RWPE2 (cell line): ENCODE measurements at regions not wholly inside any gene's neighbourhood (a gene's known extent, or its start where the extent isn't known, plus 50 kb on each side); places are given as distances from the start of the nearest gene placed in this dataset.

Experiments
- ATAC-seq: fragments of 200-7000 bp; cut with Tn5 transposase; 3 replicates; pipeline ENCODE4 v1.9.1; 2021; ENCODE audit warnings: low read depth
- DNase-seq: peaks from one replicate; pipeline ENCODE4 v3.0.0-alpha.2; 2020; ENCODE audit warnings: low spot score
- H3K27ac ChIP-seq: fragments of 450-650 bp; 2 replicates; pipeline ENCODE4 v1.5.1; 2017; ENCODE audit warnings: mild to moderate bottlenecking; ENCODE audit not compliant: poor library complexity, severe bottlenecking
- H3K27me3 ChIP-seq: fragments of 250-450 bp; sonication (Bioruptor Pico); 2 replicates; pipeline ENCODE4 v1.5.1; 2021; ENCODE audit warnings: mild to moderate bottlenecking, moderate library complexity; ENCODE audit not compliant: insufficient read depth, poor library complexity, severe bottlenecking
- H3K36me3 ChIP-seq: fragments of 250-450 bp; sonication (Bioruptor Pico); 2 replicates; pipeline ENCODE4 v1.5.1; 2020; ENCODE audit warnings: low read depth, mild to moderate bottlenecking, moderate library complexity
- H3K4me1 ChIP-seq: fragments of 250-450 bp; sonication (Bioruptor Pico); 2 replicates; pipeline ENCODE4 v1.5.1; 2021; ENCODE audit warnings: mild to moderate bottlenecking, moderate library complexity; ENCODE audit not compliant: insufficient read depth, poor library complexity, severe bottlenecking
- H3K4me3 ChIP-seq: fragments of 250-450 bp; sonication (Bioruptor Pico); 2 replicates; pipeline ENCODE4 v1.5.1; 2021; ENCODE audit warnings: mild to moderate bottlenecking, moderate library complexity; ENCODE audit not compliant: severe bottlenecking
- H3K9me3 ChIP-seq: fragments of 250-450 bp; sonication (Bioruptor Pico); 2 replicates; pipeline ENCODE4 v1.5.1; 2021; ENCODE audit warnings: mild to moderate bottlenecking, moderate library complexity; ENCODE audit not compliant: severe bottlenecking
- TF ChIP-seq, protein P1 (sequence below): fragments of 450-650 bp; IDR thresholded peaks from one replicate; pipeline ENCODE4 v1.5.1; 2017; ENCODE audit warnings: mild to moderate bottlenecking, moderate library complexity; ENCODE audit not compliant: poor library complexity, severe bottlenecking

DNA sequence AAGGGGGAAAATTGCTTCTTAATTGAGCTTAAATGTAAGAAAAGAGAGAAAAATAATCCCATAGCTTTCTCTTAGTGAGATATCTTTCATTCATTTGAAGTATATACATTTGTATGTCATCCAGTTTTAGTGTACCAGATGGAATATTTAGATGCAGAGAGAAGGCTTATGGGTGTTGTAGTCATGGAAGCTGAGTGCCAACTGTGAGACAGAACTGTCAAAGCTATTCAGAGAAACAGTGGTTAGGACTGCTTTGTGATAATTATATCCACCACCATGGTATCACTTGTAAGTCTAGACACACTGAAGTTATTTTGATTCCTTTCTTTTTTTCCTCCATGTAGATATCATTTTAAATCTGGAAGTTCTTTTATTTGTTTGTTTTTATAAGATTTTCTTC lies 524.3 kb upstream of the EPHA7 start:
- no peak for DNase-seq
- H3K9me3 ChIP-seq, result no peaks in the 10 kb centered on the region
- H3K27ac ChIP-seq, result no peak overlapping the region

DNA sequence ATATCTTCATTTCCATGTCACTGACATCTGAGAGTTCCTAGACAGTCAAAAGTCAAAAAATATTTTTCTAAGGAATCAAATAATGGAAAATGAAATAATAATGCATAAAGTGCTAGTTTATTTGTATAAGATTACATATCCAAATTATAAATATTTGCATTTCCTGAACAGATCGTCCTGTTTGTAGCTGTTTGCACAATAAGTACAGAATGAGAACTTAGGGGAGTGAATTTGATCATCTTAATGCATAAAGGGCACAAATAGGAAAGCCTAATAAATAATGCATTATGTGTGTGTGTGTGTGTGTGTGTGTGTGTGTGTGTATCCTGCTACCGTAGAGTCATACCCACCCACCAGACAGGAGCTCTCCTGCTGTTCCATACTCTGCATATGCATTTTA lies 521.0 kb upstream of the EPHA7 start:
- no peaks in the 10 kb centered on the region for H3K9me3 ChIP-seq
- H3K27ac ChIP-seq, result no peak overlapping the region
- TF ChIP-seq, protein P1, sequence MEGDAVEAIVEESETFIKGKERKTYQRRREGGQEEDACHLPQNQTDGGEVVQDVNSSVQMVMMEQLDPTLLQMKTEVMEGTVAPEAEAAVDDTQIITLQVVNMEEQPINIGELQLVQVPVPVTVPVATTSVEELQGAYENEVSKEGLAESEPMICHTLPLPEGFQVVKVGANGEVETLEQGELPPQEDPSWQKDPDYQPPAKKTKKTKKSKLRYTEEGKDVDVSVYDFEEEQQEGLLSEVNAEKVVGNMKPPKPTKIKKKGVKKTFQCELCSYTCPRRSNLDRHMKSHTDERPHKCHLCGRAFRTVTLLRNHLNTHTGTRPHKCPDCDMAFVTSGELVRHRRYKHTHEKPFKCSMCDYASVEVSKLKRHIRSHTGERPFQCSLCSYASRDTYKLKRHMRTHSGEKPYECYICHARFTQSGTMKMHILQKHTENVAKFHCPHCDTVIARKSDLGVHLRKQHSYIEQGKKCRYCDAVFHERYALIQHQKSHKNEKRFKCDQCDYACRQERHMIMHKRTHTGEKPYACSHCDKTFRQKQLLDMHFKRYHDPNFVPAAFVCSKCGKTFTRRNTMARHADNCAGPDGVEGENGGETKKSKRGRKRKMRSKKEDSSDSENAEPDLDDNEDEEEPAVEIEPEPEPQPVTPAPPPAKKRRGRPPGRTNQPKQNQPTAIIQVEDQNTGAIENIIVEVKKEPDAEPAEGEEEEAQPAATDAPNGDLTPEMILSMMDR, result no peak
- H3K27me3 ChIP-seq, result no peaks in the 10 kb centered on the region
- no peaks in the 10 kb centered on the region for H3K36me3 ChIP-seq
- no peak for ATAC-seq
- H3K4me1 ChIP-seq, result no peaks in the 10 kb centered on the region
- DNase-seq, result no peak
- no peak overlapping the region for H3K4me3 ChIP-seq

More for the DNA sequence above, 524.3 kb upstream of the EPHA7 start:
- Histone ChIP-seq H3K4me3 (no peak overlapping the region), H3K36me3 (no peaks in the 10 kb centered on the region), H3K27me3 (no peaks in the 10 kb centered on the region), H3K4me1 (no peaks in the 10 kb centered on the region)
- ATAC-seq, result no peak
- TF ChIP-seq, protein P1, result no peak

- no peak overlapping the region for H3K27ac ChIP-seq
- H3K4me3 ChIP-seq, result no peak overlapping the region
- no peaks in the 10 kb centered on the region for H3K27me3 ChIP-seq
- DNase-seq, result no peak
- TF ChIP-seq, protein P1, result no peak
- ATAC-seq, result no peak
- no peaks in the 10 kb centered on the region for H3K36me3 ChIP-seq
- no peaks in the 10 kb centered on the region for H3K9me3 ChIP-seq
- no peaks in the 10 kb centered on the region for H3K4me1 ChIP-seq
Observed at GRCh38 chr6:93932175-93932574, 512.8 kb upstream of the EPHA7 start.

- H3K4me1 ChIP-seq, result no peaks in the 10 kb centered on the region
- no peaks in the 10 kb centered on the region for H3K27me3 ChIP-seq
- no peaks in the 10 kb centered on the region for H3K9me3 ChIP-seq
- ATAC-seq (no peak), DNase-seq (no peak)
- TF ChIP-seq, protein P1, result no peak
- no peak overlapping the region for H3K4me3 ChIP-seq
- H3K36me3 ChIP-seq, result no peaks in the 10 kb centered on the region
- H3K27ac ChIP-seq, result no peak overlapping the region
Observed at GRCh38 chr6:93927731-93928130, 508.4 kb upstream of the EPHA7 start.

GRCh38 chr6:93919365-93919764 lies 500.0 kb upstream of the EPHA7 start:
- Histone ChIP-seq H3K4me3 (no peak overlapping the region), H3K27ac (no peak overlapping the region), H3K9me3 (no peaks in the 10 kb centered on the region), H3K4me1 (no peaks in the 10 kb centered on the region), H3K36me3 (no peaks in the 10 kb centered on the region), H3K27me3 (no peaks in the 10 kb centered on the region)
- TF ChIP-seq, protein P1, result no peak
- ATAC-seq, result no peak
- DNase-seq, result no peak
